ENCODE measurements at regions not wholly inside any gene's neighbourhood (a gene's known extent, or its start where the extent isn't known, plus 50 kb on each side); places are given as distances from the start of the nearest gene placed in this dataset.

DNA sequence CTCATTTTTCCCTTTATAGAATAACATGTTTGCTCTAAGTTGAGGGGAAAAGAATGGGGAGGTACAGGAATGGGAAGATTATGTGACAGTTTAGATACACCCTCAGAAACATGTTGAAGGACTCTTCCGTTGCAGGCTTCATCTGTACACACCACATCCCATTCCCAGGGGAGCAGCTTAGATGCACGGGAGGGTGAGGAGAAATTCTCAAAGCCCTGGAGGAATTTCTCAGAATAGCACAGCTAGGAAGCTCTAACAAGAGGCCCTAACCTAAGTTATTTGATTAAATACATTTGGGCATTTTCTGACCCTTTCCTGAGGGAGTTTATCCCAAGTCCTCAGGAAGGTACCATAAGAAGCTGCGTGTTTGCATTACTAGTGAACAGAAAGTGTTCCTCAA is 660.2 kb upstream of the IGFBP3 start:
- no peak for DNase-seq
- H3K4me1 Mint-ChIP-seq = no peaks in the 10 kb centered on the region
- H3K27me3 Mint-ChIP-seq = no peaks in the 10 kb centered on the region
- no peaks in the 10 kb centered on the region for H3K9me3 Mint-ChIP-seq
- no peak overlapping the region for H3K4me3 Mint-ChIP-seq
- H3K36me3 Mint-ChIP-seq (ENCODE audit: low read depth) = no peaks in the 10 kb centered on the region
- ChIA-PET POLR2A (no interaction called here), CTCF (no interaction called here)
- H3K27ac Mint-ChIP-seq = no peak overlapping the region

GRCh38 chr7:46580766-46581165 is 659.7 kb upstream of the IGFBP3 start:
- Mint-ChIP-seq H3K27me3 (no peaks in the 10 kb centered on the region), H3K36me3 (ENCODE audit: low read depth) (no peaks in the 10 kb centered on the region), H3K4me1 (no peaks in the 10 kb centered on the region), H3K4me3 (no peak overlapping the region), H3K27ac (no peak overlapping the region), H3K9me3 (no peaks in the 10 kb centered on the region)
- DNase-seq = no peak
- POLR2A ChIA-PET = no interaction called here
- CTCF ChIA-PET = no interaction called here

DNA sequence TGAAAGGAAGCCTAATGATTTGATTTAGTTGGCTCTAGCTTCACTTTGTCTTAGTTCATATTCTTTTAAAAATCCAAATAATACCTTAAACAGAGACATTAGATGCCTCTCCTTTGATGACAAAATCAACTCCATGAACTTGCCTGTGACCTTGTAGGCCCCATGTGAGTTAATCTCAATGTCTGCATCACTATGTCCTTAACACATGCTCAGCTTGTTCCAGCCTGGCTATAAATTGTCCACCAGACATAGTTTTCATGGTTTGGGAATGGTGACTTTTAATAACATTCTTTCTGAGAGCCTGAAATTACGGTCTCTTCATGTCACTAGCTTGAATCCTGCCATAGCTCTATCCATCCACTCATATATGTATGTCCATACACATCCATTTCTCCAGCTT is 656.3 kb upstream of the IGFBP3 start:
- H3K27me3 Mint-ChIP-seq = no peaks in the 10 kb centered on the region
- H3K4me1 Mint-ChIP-seq = no peaks in the 10 kb centered on the region
- H3K27ac Mint-ChIP-seq = no peak overlapping the region
- POLR2A ChIA-PET = no interaction called here
- no peaks in the 10 kb centered on the region for H3K36me3 Mint-ChIP-seq (ENCODE audit: low read depth)
- H3K4me3 Mint-ChIP-seq = no peak overlapping the region
- CTCF ChIA-PET = no interaction called here
- DNase-seq = no peak
- peaks cover 2% of the 10 kb centered on the region for H3K9me3 Mint-ChIP-seq

GRCh38 chr7:46576950-46577349 is 655.9 kb upstream of the IGFBP3 start:
- DNase-seq = no peak
- H3K4me3 Mint-ChIP-seq = no peak overlapping the region
- H3K9me3 Mint-ChIP-seq = peaks cover 2% of the 10 kb centered on the region
- no peak overlapping the region for H3K27ac Mint-ChIP-seq
- ChIA-PET CTCF (no interaction called here), POLR2A (no interaction called here)
- no peaks in the 10 kb centered on the region for H3K36me3 Mint-ChIP-seq (ENCODE audit: low read depth)
- no peaks in the 10 kb centered on the region for H3K4me1 Mint-ChIP-seq
- no peaks in the 10 kb centered on the region for H3K27me3 Mint-ChIP-seq

DNA sequence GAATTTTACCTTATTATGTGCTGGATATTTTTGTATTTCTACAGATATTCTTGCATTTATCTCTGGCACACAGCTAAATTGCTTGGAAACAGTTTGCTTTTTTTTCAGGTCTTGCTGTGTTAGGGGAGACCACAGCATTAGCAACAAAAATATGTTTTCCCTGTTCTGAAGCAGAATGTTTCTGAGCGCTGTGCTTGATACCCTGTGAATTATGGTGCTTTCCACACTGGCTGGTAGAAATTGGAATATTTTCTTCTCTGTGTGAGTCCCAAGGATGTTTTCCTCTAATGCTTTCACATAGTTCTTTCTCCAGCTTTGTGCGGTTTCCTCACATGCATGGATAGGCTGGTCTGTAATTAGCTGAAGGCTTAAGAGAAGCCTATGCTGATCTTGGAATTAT is 651.6 kb upstream of the IGFBP3 start:
- H3K27me3 Mint-ChIP-seq = no peaks in the 10 kb centered on the region
- H3K27ac Mint-ChIP-seq = no peak overlapping the region
- POLR2A ChIA-PET = no interaction called here
- peaks cover 2% of the 10 kb centered on the region for H3K9me3 Mint-ChIP-seq
- no peak overlapping the region for H3K4me3 Mint-ChIP-seq
- no peaks in the 10 kb centered on the region for H3K4me1 Mint-ChIP-seq
- no peak for DNase-seq
- CTCF ChIA-PET = no interaction called here
- no peaks in the 10 kb centered on the region for H3K36me3 Mint-ChIP-seq (ENCODE audit: low read depth)

DNA sequence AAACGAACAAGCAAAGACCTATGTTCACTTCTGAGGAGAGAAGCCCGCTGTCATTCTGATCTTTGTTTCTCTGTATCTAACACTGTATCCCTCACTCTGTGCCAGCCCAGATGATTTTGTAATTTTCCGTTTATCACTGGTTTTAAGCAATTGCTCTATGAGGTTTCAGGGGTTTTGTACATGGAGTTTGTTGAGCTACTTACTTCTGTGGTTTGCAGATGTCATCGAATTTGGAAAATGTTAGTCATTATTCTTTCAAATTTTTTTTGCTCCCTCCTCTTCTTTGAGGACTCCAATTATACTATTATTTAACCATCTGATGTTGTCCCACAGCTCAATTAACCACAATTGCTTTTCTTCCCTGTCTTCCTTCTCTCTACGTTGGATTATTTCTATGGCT is 650.9 kb upstream of the IGFBP3 start:
- H3K4me1 Mint-ChIP-seq = no peaks in the 10 kb centered on the region
- no peaks in the 10 kb centered on the region for H3K36me3 Mint-ChIP-seq (ENCODE audit: low read depth)
- peaks cover 2% of the 10 kb centered on the region for H3K9me3 Mint-ChIP-seq
- DNase-seq = no peak
- POLR2A ChIA-PET = no interaction called here
- no peak overlapping the region for H3K4me3 Mint-ChIP-seq
- no peaks in the 10 kb centered on the region for H3K27me3 Mint-ChIP-seq
- no peak overlapping the region for H3K27ac Mint-ChIP-seq
- CTCF ChIA-PET = no interaction called here

DNA sequence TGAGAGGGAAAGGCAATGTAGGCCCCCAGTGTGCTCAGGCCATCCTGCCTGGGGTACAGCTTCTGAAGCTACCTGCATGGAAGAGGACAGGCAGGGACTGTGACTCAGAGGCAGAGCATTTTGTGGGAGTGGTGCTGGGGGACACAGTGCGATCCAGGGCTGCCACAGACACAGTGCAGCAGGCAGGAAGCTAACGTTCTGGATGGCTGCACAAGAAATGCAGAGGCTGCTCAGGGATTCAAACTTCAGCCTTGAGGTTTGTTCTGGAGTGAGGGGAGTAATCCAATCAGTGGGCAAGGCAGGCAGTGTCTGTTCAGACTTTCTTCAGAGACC is 648.0 kb upstream of the IGFBP3 start:
- ChIA-PET CTCF (no interaction called here), POLR2A (no interaction called here)
- peaks cover 2% of the 10 kb centered on the region for H3K9me3 Mint-ChIP-seq
- no peak overlapping the region for H3K4me3 Mint-ChIP-seq
- no peaks in the 10 kb centered on the region for H3K27me3 Mint-ChIP-seq
- no peak overlapping the region for H3K27ac Mint-ChIP-seq
- no peak for DNase-seq
- no peaks in the 10 kb centered on the region for H3K36me3 Mint-ChIP-seq (ENCODE audit: low read depth)
- no peaks in the 10 kb centered on the region for H3K4me1 Mint-ChIP-seq

- H3K4me3 Mint-ChIP-seq = no peak overlapping the region
- H3K9me3 Mint-ChIP-seq = peaks cover 4% of the 10 kb centered on the region
- H3K4me1 Mint-ChIP-seq = no peaks in the 10 kb centered on the region
- H3K36me3 Mint-ChIP-seq (ENCODE audit: low read depth) = no peaks in the 10 kb centered on the region
- no peak overlapping the region for H3K27ac Mint-ChIP-seq
- CTCF ChIA-PET = no interaction called here
- no peak for DNase-seq
- POLR2A ChIA-PET = no interaction called here
- no peaks in the 10 kb centered on the region for H3K27me3 Mint-ChIP-seq
Observed at GRCh38 chr7:46568420-46569132, 647.5 kb upstream of the IGFBP3 start.

- CTCF ChIA-PET = interaction anchor here (0.6 kb wide), 1 partner anchor 241 kb away, joined by 3 read pairs; no protein-coding TSS in a partner anchor
- Mint-ChIP-seq H3K4me1 (no peaks in the 10 kb centered on the region), H3K27ac (no peak overlapping the region), H3K27me3 (no peaks in the 10 kb centered on the region), H3K9me3 (peaks cover 5% of the 10 kb centered on the region), H3K4me3 (no peak overlapping the region), H3K36me3 (ENCODE audit: low read depth) (no peaks in the 10 kb centered on the region)
- no peak for DNase-seq
- POLR2A ChIA-PET = no interaction called here
Observed at GRCh38 chr7:46567858-46568257, 646.8 kb upstream of the IGFBP3 start.

DNA sequence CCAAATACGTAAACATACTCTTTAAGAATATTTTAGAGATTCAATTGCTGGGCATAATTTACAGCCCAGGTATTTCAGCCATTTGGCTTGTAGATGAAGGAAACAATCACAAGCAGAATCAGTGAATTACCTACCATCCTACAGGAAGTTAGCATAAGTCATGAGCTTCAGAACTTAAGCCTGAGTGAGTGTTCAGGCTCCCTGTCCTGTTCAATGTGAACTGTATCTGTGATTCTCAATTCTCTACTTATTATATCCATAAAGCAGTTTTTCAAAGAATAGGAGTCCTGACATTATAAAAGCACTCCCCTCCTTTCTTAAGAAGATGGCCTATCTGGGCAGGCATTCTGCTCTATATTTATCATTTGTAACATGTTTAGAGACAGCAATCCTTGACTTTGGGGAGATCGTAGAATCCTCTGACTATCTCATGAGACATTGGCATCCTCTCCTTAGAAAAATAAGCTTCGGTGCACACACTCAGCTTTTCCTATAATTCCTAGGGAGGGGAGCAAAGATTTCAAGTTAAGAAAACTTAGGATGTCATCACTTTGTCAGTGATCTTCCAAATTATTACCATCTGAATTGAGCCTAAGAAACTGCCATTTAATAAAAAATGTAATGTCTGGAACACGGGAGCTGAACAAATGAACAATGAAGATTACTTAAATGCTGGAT is 645.2 kb upstream of the IGFBP3 start:
- ChIA-PET POLR2A (no interaction called here), CTCF (no interaction called here)
- Mint-ChIP-seq H3K4me3 (no peak overlapping the region), H3K27ac (no peak overlapping the region), H3K27me3 (no peaks in the 10 kb centered on the region), H3K4me1 (no peaks in the 10 kb centered on the region), H3K9me3 (peaks cover 8% of the 10 kb centered on the region), H3K36me3 (ENCODE audit: low read depth) (no peaks in the 10 kb centered on the region)
- no peak for DNase-seq

- POLR2A ChIA-PET = no interaction called here
- Mint-ChIP-seq H3K4me3 (no peak overlapping the region), H3K36me3 (ENCODE audit: low read depth) (no peaks in the 10 kb centered on the region), H3K27ac (no peak overlapping the region), H3K4me1 (no peaks in the 10 kb centered on the region), H3K9me3 (peaks cover 12% of the 10 kb centered on the region), H3K27me3 (no peaks in the 10 kb centered on the region)
- CTCF ChIA-PET = no interaction called here
- no peak for DNase-seq
Observed at GRCh38 chr7:46565253-46566096, 644.4 kb upstream of the IGFBP3 start.

DNA sequence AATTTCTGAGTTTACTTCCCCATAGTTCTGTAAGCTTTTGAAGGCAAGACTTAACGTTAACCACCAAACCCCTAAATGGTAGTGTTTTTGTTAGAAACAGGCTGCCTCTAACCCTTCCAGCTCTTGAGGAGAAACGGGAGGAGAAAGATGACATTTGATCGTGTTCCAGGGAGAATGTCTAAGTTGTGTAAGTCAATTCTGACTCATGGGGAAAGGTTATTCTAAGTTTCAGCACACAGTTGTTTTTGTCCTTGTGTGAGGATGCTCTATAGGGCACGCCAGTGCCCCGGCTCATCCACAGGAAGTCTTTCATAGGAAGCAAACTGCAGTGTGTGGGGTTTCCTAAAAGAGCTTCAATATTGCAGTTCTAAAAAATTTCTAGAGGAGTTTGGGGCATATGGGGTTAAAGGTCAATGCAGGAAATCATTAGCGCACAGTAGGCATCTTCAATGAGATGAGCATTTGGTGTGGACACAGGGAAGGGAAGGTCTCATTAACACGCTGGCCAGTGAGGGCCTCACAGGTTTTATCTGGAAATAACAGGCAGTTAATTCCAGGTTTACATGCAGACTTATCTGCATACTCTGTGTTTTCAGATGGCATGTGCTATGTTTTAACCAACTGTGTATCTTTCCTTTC is 638.2 kb upstream of the IGFBP3 start:
- no peaks in the 10 kb centered on the region for H3K36me3 Mint-ChIP-seq (ENCODE audit: low read depth)
- no peaks in the 10 kb centered on the region for H3K4me1 Mint-ChIP-seq
- no peak for DNase-seq
- H3K9me3 Mint-ChIP-seq = peaks cover 10% of the 10 kb centered on the region
- H3K27ac Mint-ChIP-seq = no peak overlapping the region
- CTCF ChIA-PET = no interaction called here
- H3K27me3 Mint-ChIP-seq = no peaks in the 10 kb centered on the region
- POLR2A ChIA-PET = no interaction called here
- H3K4me3 Mint-ChIP-seq = no peak overlapping the region

- no peak overlapping the region for H3K27ac Mint-ChIP-seq
- no peak overlapping the region for H3K4me3 Mint-ChIP-seq
- no peaks in the 10 kb centered on the region for H3K27me3 Mint-ChIP-seq
- ChIA-PET CTCF (no interaction called here), POLR2A (no interaction called here)
- H3K4me1 Mint-ChIP-seq = no peaks in the 10 kb centered on the region
- DNase-seq = no peak
- H3K36me3 Mint-ChIP-seq (ENCODE audit: low read depth) = no peaks in the 10 kb centered on the region
- H3K9me3 Mint-ChIP-seq = peaks cover 8% of the 10 kb centered on the region
Observed at GRCh38 chr7:46558482-46559193, 637.6 kb upstream of the IGFBP3 start.

Data from activated CD4-positive, alpha-beta T cell treated with anti-CD3 and anti-CD28 coated beads, Interleukin-2, amount 10 ng/mL, durations not matched to agents 7 days and 5 days (primary cell).